ENCODE measurements at regions not wholly inside any gene's neighbourhood (a gene's known extent, or its start where the extent isn't known, plus 50 kb on each side); places are given as distances from the start of the nearest gene placed in this dataset.

- no peak for TF ChIP-seq TAF1 (IDR thresholded peaks at IDR 0.05; ENCODE audit: borderline replicate concordance, insufficient read depth, low read length)
- TF ChIP-seq, protein P1, sequence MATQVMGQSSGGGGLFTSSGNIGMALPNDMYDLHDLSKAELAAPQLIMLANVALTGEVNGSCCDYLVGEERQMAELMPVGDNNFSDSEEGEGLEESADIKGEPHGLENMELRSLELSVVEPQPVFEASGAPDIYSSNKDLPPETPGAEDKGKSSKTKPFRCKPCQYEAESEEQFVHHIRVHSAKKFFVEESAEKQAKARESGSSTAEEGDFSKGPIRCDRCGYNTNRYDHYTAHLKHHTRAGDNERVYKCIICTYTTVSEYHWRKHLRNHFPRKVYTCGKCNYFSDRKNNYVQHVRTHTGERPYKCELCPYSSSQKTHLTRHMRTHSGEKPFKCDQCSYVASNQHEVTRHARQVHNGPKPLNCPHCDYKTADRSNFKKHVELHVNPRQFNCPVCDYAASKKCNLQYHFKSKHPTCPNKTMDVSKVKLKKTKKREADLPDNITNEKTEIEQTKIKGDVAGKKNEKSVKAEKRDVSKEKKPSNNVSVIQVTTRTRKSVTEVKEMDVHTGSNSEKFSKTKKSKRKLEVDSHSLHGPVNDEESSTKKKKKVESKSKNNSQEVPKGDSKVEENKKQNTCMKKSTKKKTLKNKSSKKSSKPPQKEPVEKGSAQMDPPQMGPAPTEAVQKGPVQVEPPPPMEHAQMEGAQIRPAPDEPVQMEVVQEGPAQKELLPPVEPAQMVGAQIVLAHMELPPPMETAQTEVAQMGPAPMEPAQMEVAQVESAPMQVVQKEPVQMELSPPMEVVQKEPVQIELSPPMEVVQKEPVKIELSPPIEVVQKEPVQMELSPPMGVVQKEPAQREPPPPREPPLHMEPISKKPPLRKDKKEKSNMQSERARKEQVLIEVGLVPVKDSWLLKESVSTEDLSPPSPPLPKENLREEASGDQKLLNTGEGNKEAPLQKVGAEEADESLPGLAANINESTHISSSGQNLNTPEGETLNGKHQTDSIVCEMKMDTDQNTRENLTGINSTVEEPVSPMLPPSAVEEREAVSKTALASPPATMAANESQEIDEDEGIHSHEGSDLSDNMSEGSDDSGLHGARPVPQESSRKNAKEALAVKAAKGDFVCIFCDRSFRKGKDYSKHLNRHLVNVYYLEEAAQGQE (IDR thresholded peaks at IDR 0.05; ENCODE audit: insufficient read depth in 1 of 2, low read depth in 2 of 2, low read length in 2 of 2): no peak
- TF ChIP-seq SIN3A (IDR thresholded peaks at IDR 0.05; ENCODE audit: borderline replicate concordance, insufficient read depth, low read length): no peak
- TF ChIP-seq POLR2AphosphoS5 (IDR thresholded peaks at IDR 0.05; ENCODE audit: low read depth, low read length): no peak
These were observed 310.8 kb downstream of the GALR1 start for GRCh38 chr18:77560341-77560992.
